Gastroesophageal sphincter (tissue), 4 donors: ENCODE measurements at regions not wholly inside any gene's neighbourhood (a gene's known extent, or its start where the extent isn't known, plus 50 kb on each side); places are given as distances from the start of the nearest gene placed in this dataset.

Source experiments
- ATAC-seq: fragments of 150-250 bp; one replicate; pipeline ENCODE4 v1.9.1; 2016; ENCODE audit warnings: mild to moderate bottlenecking, moderate library complexity
- H3K27ac ChIP-seq, 4 donors: fragments of 200-600 bp; sonication (generic) in 3 of 4; 1 replicate in 3 of 4; 2 replicates in 1 of 4; pipeline ENCODE4 v1.5.1; 2016 to 2019
- H3K27me3 ChIP-seq: fragments of 200-600 bp; sonication (generic); one replicate; pipeline ENCODE4 v1.5.1; 2019
- H3K36me3 ChIP-seq, 2 donors: fragments of 200-600 bp; sonication (generic); one replicate each; pipeline ENCODE4 v1.5.1; 2019; ENCODE audit warnings: control low read depth in 1 of 2
- H3K4me1 ChIP-seq, 3 donors: fragments of 200-600 bp; sonication (generic); 1 replicate in 2 of 3; 2 replicates in 1 of 3; pipeline ENCODE4 v1.5.1; 2016 to 2019; ENCODE audit warnings: control low read depth in 2 of 3
- H3K4me3 ChIP-seq, 2 donors: fragments of 200-600 bp; sonication (generic); one replicate each; pipeline ENCODE4 v1.5.1; 2019; ENCODE audit warnings: mild to moderate bottlenecking in 1 of 2, moderate library complexity in 1 of 2
- H3K9me3 ChIP-seq, 3 donors: fragments of 200-600 bp; sonication (generic); one replicate each; pipeline ENCODE4 v1.5.1; 2017 to 2019; ENCODE audit warnings: control low read depth in 2 of 3
- EP300 ChIP-seq: sonication (generic); formaldehyde crosslinking; IDR thresholded peaks from one replicate; pipeline ENCODE4 v1.6.1; 2017; ENCODE audit warnings: antibody characterized with exemption, mild to moderate bottlenecking
- POLR2A ChIP-seq, 2 donors: fragments of 450-650 bp; IDR thresholded peaks; one replicate each; pipeline ENCODE4 v1.6.1; 2017; ENCODE audit warnings: antibody characterized with exemption in 2 of 2, mild to moderate bottlenecking in 2 of 2, moderate library complexity in 1 of 2
- POLR2AphosphoS5 ChIP-seq: sonication (generic); formaldehyde crosslinking; IDR thresholded peaks from one replicate; pipeline ENCODE4 v1.6.1; 2017; ENCODE audit warnings: antibody characterized with exemption
- WGBS, 2 donors: methylation state at CpG; one replicate each; pipeline ENCODE4 v1.1.5; 2018; ENCODE audit warnings: low coverage in 1 of 2; 5-methylcytosine and 5-hydroxymethylcytosine counted together
- TF ChIP-seq, protein P1 (sequence below), 4 experiments: fragments of 200-600 bp in 2 of 4; fragments of 450-650 bp in 2 of 4; sonication (generic) in 1 of 4; IDR thresholded peaks; one replicate each; pipeline ENCODE4 v1.5.1; 2017 to 2019; ENCODE audit warnings: antibody characterized with exemption in 4 of 4, mild to moderate bottlenecking in 2 of 4, moderate library complexity in 2 of 4

DNA sequence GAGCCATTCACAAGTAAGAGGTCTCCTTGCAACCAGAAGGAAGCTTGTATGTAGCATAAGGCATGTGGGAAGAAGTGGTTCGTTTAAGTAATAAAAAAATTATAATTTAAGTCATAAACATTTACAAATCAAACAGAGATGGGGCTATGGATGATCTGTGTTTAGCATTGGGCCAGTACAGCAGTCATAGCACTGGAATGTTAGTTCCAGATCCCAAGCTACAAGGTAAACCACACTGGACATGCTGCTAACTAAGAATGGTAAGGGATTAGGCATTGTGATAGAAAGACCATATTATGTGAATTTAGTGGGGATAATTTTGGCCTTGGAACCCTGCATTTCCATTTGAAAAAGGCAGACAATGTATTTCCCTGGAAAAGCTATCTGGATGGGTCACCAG lies 170.4 kb upstream of the KCNN2 start:
- no peak for TF ChIP-seq POLR2A (IDR thresholded peaks at IDR 0.05)
- TF ChIP-seq, protein P1, sequence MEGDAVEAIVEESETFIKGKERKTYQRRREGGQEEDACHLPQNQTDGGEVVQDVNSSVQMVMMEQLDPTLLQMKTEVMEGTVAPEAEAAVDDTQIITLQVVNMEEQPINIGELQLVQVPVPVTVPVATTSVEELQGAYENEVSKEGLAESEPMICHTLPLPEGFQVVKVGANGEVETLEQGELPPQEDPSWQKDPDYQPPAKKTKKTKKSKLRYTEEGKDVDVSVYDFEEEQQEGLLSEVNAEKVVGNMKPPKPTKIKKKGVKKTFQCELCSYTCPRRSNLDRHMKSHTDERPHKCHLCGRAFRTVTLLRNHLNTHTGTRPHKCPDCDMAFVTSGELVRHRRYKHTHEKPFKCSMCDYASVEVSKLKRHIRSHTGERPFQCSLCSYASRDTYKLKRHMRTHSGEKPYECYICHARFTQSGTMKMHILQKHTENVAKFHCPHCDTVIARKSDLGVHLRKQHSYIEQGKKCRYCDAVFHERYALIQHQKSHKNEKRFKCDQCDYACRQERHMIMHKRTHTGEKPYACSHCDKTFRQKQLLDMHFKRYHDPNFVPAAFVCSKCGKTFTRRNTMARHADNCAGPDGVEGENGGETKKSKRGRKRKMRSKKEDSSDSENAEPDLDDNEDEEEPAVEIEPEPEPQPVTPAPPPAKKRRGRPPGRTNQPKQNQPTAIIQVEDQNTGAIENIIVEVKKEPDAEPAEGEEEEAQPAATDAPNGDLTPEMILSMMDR (IDR thresholded peaks at IDR 0.05), result no peak
- no peak for TF ChIP-seq POLR2AphosphoS5
- TF ChIP-seq EP300, result no peak
- H3K9me3 ChIP-seq, result no peaks in the 10 kb centered on the region
- 0 to 58% methylated on average over 1 of the region's 1 CpG for WGBS, 2 donors
- no peaks in the 10 kb centered on the region for H3K27me3 ChIP-seq
- H3K27ac ChIP-seq, result no peak overlapping the region
- H3K4me3 ChIP-seq, result no peak overlapping the region
- no peaks in the 10 kb centered on the region for H3K4me1 ChIP-seq
- H3K36me3 ChIP-seq, result no peaks in the 10 kb centered on the region
- ATAC-seq, result no peak

DNA sequence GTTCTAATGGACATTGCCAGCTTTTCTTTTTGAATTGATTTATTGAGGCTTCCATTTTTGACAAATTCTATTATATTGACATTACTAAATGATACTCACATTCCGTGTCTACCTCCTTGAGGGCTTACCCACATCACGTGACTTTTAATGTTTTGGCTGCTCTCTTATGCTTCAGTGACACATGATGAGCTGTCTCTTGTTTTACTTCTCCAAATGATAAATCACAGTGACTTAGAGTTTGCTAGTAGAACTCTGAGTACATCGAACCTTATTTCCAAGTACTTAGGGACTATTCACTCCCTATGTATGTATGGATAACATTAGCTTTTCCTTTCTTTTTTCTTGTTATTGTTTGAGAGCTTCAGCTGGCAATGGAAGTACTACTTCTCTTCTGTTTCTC lies 169.8 kb upstream of the KCNN2 start:
- no peaks in the 10 kb centered on the region for H3K4me1 ChIP-seq
- TF ChIP-seq POLR2A (IDR thresholded peaks at IDR 0.05) (no peak), POLR2AphosphoS5 (no peak), EP300 (no peak)
- TF ChIP-seq, protein P1 (IDR thresholded peaks at IDR 0.05), result no peak
- H3K9me3 ChIP-seq, result no peaks in the 10 kb centered on the region
- H3K27ac ChIP-seq, result no peak overlapping the region
- H3K4me3 ChIP-seq, result no peak overlapping the region
- 80 to 86% methylated on average over 3 of the region's 3 CpGs for WGBS, 2 donors
- no peaks in the 10 kb centered on the region for H3K27me3 ChIP-seq
- ATAC-seq, result no peak
- no peaks in the 10 kb centered on the region for H3K36me3 ChIP-seq

DNA sequence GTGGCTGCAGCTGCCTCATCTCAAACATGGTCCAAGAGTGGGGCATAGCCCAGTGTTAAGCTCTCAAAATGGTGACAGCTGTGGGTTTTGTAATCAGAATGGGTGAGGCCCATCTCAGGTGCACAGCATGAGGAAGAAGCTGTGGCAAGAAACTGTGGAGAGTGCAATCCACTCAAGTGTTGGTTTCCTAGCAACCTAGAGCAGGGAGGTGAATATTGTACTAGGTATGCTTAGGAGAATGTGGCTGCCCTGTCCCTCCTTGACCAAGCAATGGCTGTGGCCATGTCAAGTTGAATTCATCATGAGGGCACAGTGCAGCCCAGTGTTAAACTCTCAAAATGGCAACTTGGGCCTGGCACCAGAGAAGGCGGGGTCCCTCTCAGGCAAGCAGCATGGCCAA lies 160.5 kb upstream of the KCNN2 start:
- no peaks in the 10 kb centered on the region for H3K36me3 ChIP-seq
- WGBS, 2 donors, result 83% methylated on average over 1 of the region's 1 CpG; no CpG with 5 or more reads in 1 of the 2 donors
- no peaks in the 10 kb centered on the region for H3K4me1 ChIP-seq
- H3K4me3 ChIP-seq, result no peak overlapping the region
- H3K27me3 ChIP-seq, result no peaks in the 10 kb centered on the region
- H3K9me3 ChIP-seq, result peaks cover 0 to 19% (median 0%) of the 10 kb centered on the region in 3 donors
- ATAC-seq, result no peak
- H3K27ac ChIP-seq, result no peak overlapping the region
- TF ChIP-seq, protein P1 (IDR thresholded peaks at IDR 0.05), result no peak

DNA sequence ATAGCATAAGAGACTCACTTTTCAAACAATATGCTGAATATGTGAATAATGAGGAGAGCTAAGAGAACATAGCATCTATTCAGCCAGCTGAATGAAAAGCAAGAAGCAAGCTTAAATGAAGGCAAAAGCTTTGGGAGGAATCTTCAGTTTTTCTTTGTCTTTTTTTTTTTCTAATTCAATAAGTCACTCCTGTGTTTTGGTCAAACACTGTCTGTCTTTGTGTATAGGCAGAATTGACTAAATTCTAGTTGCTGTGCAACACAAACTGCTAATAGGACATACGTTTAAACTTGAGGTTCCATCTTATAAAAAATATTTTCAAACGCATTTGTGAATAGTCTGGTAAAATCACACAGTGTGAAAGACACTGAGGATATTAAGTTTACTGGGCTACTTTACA lies 156.9 kb upstream of the KCNN2 start:
- Histone ChIP-seq H3K36me3 (no peaks in the 10 kb centered on the region), H3K27me3 (no peaks in the 10 kb centered on the region), H3K27ac (no peak overlapping the region), H3K4me1 (no peaks in the 10 kb centered on the region), H3K9me3 (peaks cover 0 to 19% (median 0%) of the 10 kb centered on the region in 3 donors), H3K4me3 (no peak overlapping the region)
- no peak for ATAC-seq
- 73 to 75% methylated on average over 2 of the region's 2 CpGs for WGBS, 2 donors
- no peak for TF ChIP-seq EP300
- TF ChIP-seq POLR2A (IDR thresholded peaks at IDR 0.05), result no peak
- TF ChIP-seq POLR2AphosphoS5, result no peak
- TF ChIP-seq, protein P1 (IDR thresholded peaks at IDR 0.05), result no peak

DNA sequence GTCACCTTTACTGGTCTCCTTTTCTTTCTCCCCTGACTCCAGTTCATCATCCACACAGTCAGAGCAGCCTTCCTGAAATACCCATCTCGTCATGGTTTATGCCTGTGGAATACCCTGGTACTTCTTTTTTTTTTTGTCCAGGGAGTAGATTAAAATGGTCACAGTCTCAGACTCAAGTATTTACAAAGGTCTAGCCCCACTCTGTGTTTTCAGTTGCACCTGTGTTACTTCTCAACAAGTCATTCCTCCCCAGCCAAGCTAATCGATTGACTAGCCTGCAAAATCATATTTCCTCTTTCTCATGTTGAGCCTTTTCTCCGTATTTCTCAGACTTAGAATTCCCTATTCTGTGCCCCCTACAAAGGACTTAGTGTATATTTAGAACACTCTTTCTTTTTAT lies 155.2 kb upstream of the KCNN2 start:
- WGBS, 2 donors, result 76 to 81% methylated on average over 2 to 3 of the region's 3 CpGs

More for the DNA sequence above, 155.2 kb upstream of the KCNN2 start:
- Histone ChIP-seq H3K36me3 (no peaks in the 10 kb centered on the region), H3K4me1 (no peaks in the 10 kb centered on the region), H3K27me3 (no peaks in the 10 kb centered on the region), H3K4me3 (no peak overlapping the region), H3K9me3 (peaks cover 0 to 4% (median 0%) of the 10 kb centered on the region in 3 donors), H3K27ac (no peak overlapping the region)
- TF ChIP-seq POLR2AphosphoS5, result no peak
- TF ChIP-seq, protein P1 (IDR thresholded peaks at IDR 0.05), result no peak
- TF ChIP-seq EP300, result no peak
- no peak for TF ChIP-seq POLR2A (IDR thresholded peaks at IDR 0.05)
- no peak for ATAC-seq
